ENCODE measurements at regions not wholly inside any gene's neighbourhood (a gene's known extent, or its start where the extent isn't known, plus 50 kb on each side); places are given as distances from the start of the nearest gene placed in this dataset.

- no peak for DNase-seq
Observed at GRCh38 chr2:5464657-5465056, 227.5 kb upstream of the SOX11 start.

GRCh38 chr2:5465859-5466258, 226.3 kb upstream of the SOX11 start:
- DNase-seq = no peak

- no peak for DNase-seq
Observed at GRCh38 chr2:5467178-5467905, 224.8 kb upstream of the SOX11 start.

- DNase-seq = no peak
Observed at GRCh38 chr2:5472673-5473072, 219.5 kb upstream of the SOX11 start.

GRCh38 chr2:5473635-5474034, 218.5 kb upstream of the SOX11 start:
- DNase-seq = no peak

- DNase-seq = no peak
Observed at GRCh38 chr2:5474716-5475115, 217.5 kb upstream of the SOX11 start.

GRCh38 chr2:5479265-5479928, 212.8 kb upstream of the SOX11 start:
- no peak for DNase-seq

- no peak for DNase-seq
Observed at GRCh38 chr2:5482929-5483331, 209.3 kb upstream of the SOX11 start.

GRCh38 chr2:5484868-5485267, 207.3 kb upstream of the SOX11 start:
- no peak for DNase-seq

GRCh38 chr2:5491523-5491922, 200.7 kb upstream of the SOX11 start:
- no peak for DNase-seq

GRCh38 chr2:5493256-5493655, 198.9 kb upstream of the SOX11 start:
- no peak for DNase-seq

- no peak for DNase-seq
Observed at GRCh38 chr2:5494212-5494611, 198.0 kb upstream of the SOX11 start.

GRCh38 chr2:5495586-5495985, 196.6 kb upstream of the SOX11 start:
- no peak for DNase-seq

GRCh38 chr2:5497874-5498273, 194.3 kb upstream of the SOX11 start:
- DNase-seq = no peak

GRCh38 chr2:5501807-5502206, 190.4 kb upstream of the SOX11 start:
- DNase-seq = no peak

- DNase-seq = no peak
Observed at GRCh38 chr2:5502385-5502784, 189.8 kb upstream of the SOX11 start.

- DNase-seq = no peak
Observed at GRCh38 chr2:5504756-5505155, 187.4 kb upstream of the SOX11 start.

GRCh38 chr2:5507367-5507766, 184.8 kb upstream of the SOX11 start:
- DNase-seq = no peak

- DNase-seq = no peak
Observed at GRCh38 chr2:5509362-5509761, 182.8 kb upstream of the SOX11 start.

- no peak for DNase-seq
Observed at GRCh38 chr2:5510082-5510481, 182.1 kb upstream of the SOX11 start.

- DNase-seq = no peak
Observed at GRCh38 chr2:5515693-5516092, 176.5 kb upstream of the SOX11 start.

GRCh38 chr2:5519286-5519685, 172.9 kb upstream of the SOX11 start:
- DNase-seq = no peak

- no peak for DNase-seq
Observed at GRCh38 chr2:5520463-5520972, 171.7 kb upstream of the SOX11 start.

- DNase-seq = no peak
Observed at GRCh38 chr2:5521461-5521860, 170.7 kb upstream of the SOX11 start.

- DNase-seq = no peak
Observed at GRCh38 chr2:5524551-5524950, 167.6 kb upstream of the SOX11 start.
